K562 (cell line): ENCODE measurements at regions not wholly inside any gene's neighbourhood (a gene's known extent, or its start where the extent isn't known, plus 50 kb on each side); places are given as distances from the start of the nearest gene placed in this dataset.

Experiments used
- ATAC-seq: fragments of 200-7000 bp; cut with Tn5 transposase; 3 replicates; pipeline ENCODE4 v1.9.1; 2020; ENCODE audit warnings: moderate library complexity
- BruUV-seq: library from RNA; stranded (reverse); fragments of 400-500 nt; replicated peaks from 2 replicates; lab custom pipeline; 2021; lab: Mats Ljungman, UMichigan
- CTCF ChIA-PET: fragments of 300-600 bp; formaldehyde crosslinking; extraction: SDS; loops from one replicate; lab custom pipeline; 2021; ENCODE audit warnings: low intra/inter-chr PET ratio; lab: Yijun Ruan, JAX
- POLR2A ChIA-PET: fragments of 300-600, 350-650 bp; sonication (Branson Sonifier 250); formaldehyde crosslinking; extraction: SDS; loops from one replicate; lab custom pipeline; 2021; ENCODE audit warnings: antibody characterized with exemption, inconsistent platforms; lab: Yijun Ruan, JAX
- DNase-seq, 4 experiments: peaks; one replicate each; pipeline versions ENCODE4 v3.0.0 to v3.0.0-alpha.2; 2011 to 2018; ENCODE audit warnings: low spot score in 3 of 4, mixed read lengths in 3 of 4; ENCODE audit errors: extremely low read depth in 1 of 4
- FAIRE-seq: peaks from 2 replicates; lab custom pipeline; 2011; peaks lifted over from hg19 to GRCh38; lab: Jason Lieb, UNC
- H2AFZ ChIP-seq: 2 replicates; pipeline ENCODE4 v1.6.0; 2011; ENCODE audit warnings: low read depth, low read length, control low read depth, inconsistent platforms
- H3K27ac ChIP-seq: fragments of 200-600 bp; 3 replicates; pipeline ENCODE4 v1.8.0; 2011; ENCODE audit warnings: low read depth, mild to moderate bottlenecking, control low read depth, inconsistent platforms, low read length, moderate library complexity, mixed read lengths; ENCODE audit errors: extremely low read depth
- H3K27me3 ChIP-seq, 2 experiments: fragments of 300-600 bp in 1 of 2; 2 replicates in 1 of 2; 3 replicates in 1 of 2; pipeline versions ENCODE4 v1.6.0 to v1.8.0; 2011; ENCODE audit warnings: inconsistent platforms in 2 of 2, low read length in 2 of 2, mild to moderate bottlenecking in 1 of 2, mixed read lengths in 1 of 2, moderate library complexity in 1 of 2; ENCODE audit not compliant: control insufficient read depth in 2 of 2, insufficient read depth in 2 of 2
- H3K36me3 ChIP-seq: fragments of 300-600 bp; 3 replicates; pipeline ENCODE4 v1.8.0; 2011; ENCODE audit warnings: mild to moderate bottlenecking, low read length, inconsistent platforms; ENCODE audit not compliant: control insufficient read depth, insufficient read depth
- H3K4me1 ChIP-seq, 2 experiments: fragments of 200-600 bp in 1 of 2; replicated peaks in 1 of 2; 2 replicates in 1 of 2; 3 replicates in 1 of 2; pipeline versions ENCODE4 v1.5.1 to v1.8.0; 2011; ENCODE audit warnings: inconsistent platforms in 2 of 2, low read length in 2 of 2, mild to moderate bottlenecking in 1 of 2, mixed read lengths in 1 of 2, moderate library complexity in 1 of 2; ENCODE audit not compliant: control insufficient read depth in 2 of 2, insufficient read depth in 2 of 2
- H3K4me2 ChIP-seq: 2 replicates; pipeline ENCODE4 v1.6.1; 2011; ENCODE audit warnings: low read length, control low read depth, inconsistent platforms, mixed read lengths; ENCODE audit not compliant: insufficient read depth
- H3K4me3 ChIP-seq: fragments of 200-600 bp; sonication (generic), shearing (Covaris generic); 2 replicates; pipeline ENCODE4 v1.5.1; 2016; ENCODE audit warnings: control low read depth, inconsistent platforms
- H3K79me2 ChIP-seq: fragments of 200-600 bp; 3 replicates; pipeline ENCODE4 v1.8.0; 2011; ENCODE audit warnings: low read length, inconsistent platforms; ENCODE audit not compliant: control insufficient read depth, insufficient read depth
- H3K9ac ChIP-seq, 2 experiments: 2 replicates each; pipeline versions ENCODE4 v1.6.0 to v1.6.1; 2011; ENCODE audit warnings: low read depth in 2 of 2, low read length in 2 of 2, control low read depth in 1 of 2, inconsistent platforms in 1 of 2, mild to moderate bottlenecking in 1 of 2, mixed read lengths in 1 of 2; ENCODE audit not compliant: insufficient read depth in 1 of 2
- H3K9me1 ChIP-seq: one replicate; pipeline ENCODE4 v1.6.0; 2011; ENCODE audit warnings: inconsistent platforms, mild to moderate bottlenecking, low read length, moderate library complexity; ENCODE audit not compliant: control insufficient read depth, insufficient read depth
- H3K9me3 ChIP-seq: replicated peaks from 2 replicates; pipeline ENCODE4 v1.5.1; 2011; ENCODE audit warnings: low read depth, low read length, inconsistent platforms; ENCODE audit not compliant: control insufficient read depth, insufficient read depth
- H4K20me1 ChIP-seq: replicated peaks from 2 replicates; pipeline ENCODE4 v1.6.1; 2011; ENCODE audit warnings: low read length, inconsistent platforms, mixed read lengths; ENCODE audit not compliant: control insufficient read depth, insufficient read depth
- CC2D1A ChIP-seq: fragments of 450-650 bp; IDR thresholded peaks from 2 replicates; pipeline ENCODE4 v1.6.1; 2017; ENCODE audit warnings: mild to moderate bottlenecking
- LEF1 ChIP-seq: fragments of 450-650 bp; IDR thresholded peaks from 2 replicates; pipeline ENCODE4 v1.6.1; 2016; ENCODE audit warnings: mild to moderate bottlenecking
- RBM34 ChIP-seq: fragments of 200-400 bp; formaldehyde crosslinking; IDR thresholded peaks from 2 replicates; pipeline ENCODE4 v1.6.1; 2018; ENCODE audit warnings: low read length, borderline replicate concordance; ENCODE audit not compliant: insufficient read depth
- SRSF1 ChIP-seq: fragments of 200-400 bp; formaldehyde crosslinking; IDR thresholded peaks from 2 replicates; pipeline ENCODE4 v1.6.1; 2017; ENCODE audit warnings: mild to moderate bottlenecking, low read depth, low read length, moderate library complexity
- ZKSCAN1 ChIP-seq: fragments of 150-350 bp; IDR thresholded peaks from 2 replicates; pipeline ENCODE4 v1.6.1; 2016; ENCODE audit warnings: low read depth, low read length
- WGBS: fragments of 100-300 bp; shearing (Covaris generic); methylation state at CpG from one replicate; pipeline ENCODE4 v1.1.6; 2016; ENCODE audit warnings: low coverage, mixed read lengths; ENCODE audit not compliant: insufficient coverage; ENCODE audit errors: missing lambda C conversion rate; 5-methylcytosine and 5-hydroxymethylcytosine counted together
- in situ Hi-C: fragments of 300-500 bp; cut with MboI; formaldehyde crosslinking; loops from 4 replicates; pipeline ENCODE4 v1.15.0; 2018; ENCODE audit warnings: inconsistent platforms, mixed read lengths
- intact Hi-C: fragments of 100-400 bp; cut with micrococcal nuclease; formaldehyde crosslinking; loops from 2 replicates; pipeline ENCODE4 v1.14.2; 2022

DNA sequence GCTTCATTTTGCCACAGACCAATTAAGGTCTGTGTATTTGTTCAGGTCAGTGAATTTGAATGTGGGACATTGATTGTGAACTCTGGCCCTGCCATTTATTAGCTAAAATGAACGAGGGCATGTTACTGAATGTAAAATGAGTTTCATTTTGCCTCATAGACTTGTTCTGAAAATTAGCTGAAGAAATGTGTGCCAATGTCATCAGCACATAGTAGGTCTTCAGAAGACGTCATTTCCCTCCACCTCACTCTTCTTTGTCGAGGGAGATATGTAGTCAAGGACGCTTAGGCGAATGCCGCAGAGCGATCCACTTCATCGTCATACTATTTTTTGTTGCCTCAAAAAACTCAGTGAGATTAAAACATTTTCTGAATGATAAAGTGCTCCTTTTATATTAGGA, 291.7 kb downstream of the SMOC2 start:
- no peak for FAIRE-seq
- no TSS peak for BruUV-seq
- H3K9me3 ChIP-seq, result no peaks in the 10 kb centered on the region; the same call in 1 of the 2 replicates

DNA sequence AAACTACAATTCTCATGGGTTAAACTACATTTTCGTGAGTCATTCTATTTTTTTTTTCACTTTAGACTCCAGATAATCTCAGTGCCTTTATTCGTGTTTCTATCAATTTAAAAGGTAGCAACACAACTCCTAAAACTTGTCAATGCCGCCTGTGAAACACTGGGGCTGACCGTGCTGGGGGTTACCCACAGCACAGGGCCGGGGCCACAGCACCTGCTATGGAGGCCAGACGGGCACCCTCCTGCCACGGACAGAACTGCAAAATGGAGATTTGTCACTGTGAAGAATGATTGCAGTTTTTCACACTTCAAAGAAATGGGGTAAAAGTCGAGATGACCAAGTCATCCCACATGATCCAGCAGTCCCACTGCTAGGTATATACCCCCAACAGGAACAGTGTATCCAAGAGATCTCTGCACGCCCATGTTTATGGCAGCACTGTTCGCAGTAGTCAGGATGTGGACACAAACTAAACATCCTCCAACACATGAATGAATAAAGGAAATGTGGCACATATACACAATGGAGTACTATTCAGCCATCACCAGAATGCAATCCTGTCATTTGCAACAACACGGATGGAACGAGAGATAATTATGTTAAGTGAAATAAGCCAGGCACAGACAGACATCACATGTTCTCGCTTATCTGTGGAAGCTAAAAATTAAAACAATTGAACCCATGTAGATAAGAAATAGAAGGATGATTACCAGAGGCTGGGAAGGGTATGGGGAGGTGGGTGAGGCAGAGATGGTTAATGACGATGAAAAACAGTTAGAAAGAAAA, 290.1 kb downstream of the SMOC2 start:
- H3K27me3 ChIP-seq, result peaks cover 13 to 36% of the 10 kb centered on the region in 2 experiments; a peak in 3 of 5 replicates
- FAIRE-seq, result no peak
- no peak overlapping the region for H3K9ac ChIP-seq
- H3K36me3 ChIP-seq, result no peaks in the 10 kb centered on the region
- H3K9me3 ChIP-seq, result no peaks in the 10 kb centered on the region
- no peak overlapping the region for H3K4me2 ChIP-seq
- in situ Hi-C loops (no loop called here), intact Hi-C loops (no loop called here)
- no peak overlapping the region for H2AFZ ChIP-seq
- no TSS peak for BruUV-seq
- CTCF ChIA-PET, result interaction anchor here (0.7 kb wide), 1 partner anchor 9 kb away, joined by 3 read pairs; no protein-coding TSS in a partner anchor
- no peak overlapping the region for H3K27ac ChIP-seq
- 0% methylated on average over 14 of the region's 14 CpGs for WGBS
- ATAC-seq, result no peak
- H3K79me2 ChIP-seq, result no peaks in the 10 kb centered on the region
- H3K4me3 ChIP-seq, result no peak overlapping the region
- H3K9me1 ChIP-seq, result no peaks in the 10 kb centered on the region
- DNase-seq, result no peak
- no peaks in the 10 kb centered on the region for H3K4me1 ChIP-seq
- POLR2A ChIA-PET, result interaction anchor here (0.6 to 0.8 kb wide), 2 partner anchors 12 to 106 kb away, joined by 3 to 5 read pairs; no protein-coding TSS in a partner anchor
- TF ChIP-seq LEF1 (no peak), CC2D1A (no peak), RBM34 (no peak)
- H4K20me1 ChIP-seq, result no peaks in the 10 kb centered on the region

More for the DNA sequence above, 291.7 kb downstream of the SMOC2 start:
- Histone ChIP-seq H3K4me3 (no peak overlapping the region), H3K36me3 (no peaks in the 10 kb centered on the region), H3K79me2 (no peaks in the 10 kb centered on the region), H4K20me1 (no peaks in the 10 kb centered on the region), H2AFZ (no peak overlapping the region), H3K27me3 (peaks cover 13 to 28% of the 10 kb centered on the region in 2 experiments; a peak in 3 of 5 replicates), H3K4me2 (no peak overlapping the region), H3K4me1 (no peaks in the 10 kb centered on the region), H3K9me1 (no peaks in the 10 kb centered on the region), H3K9ac (no peak overlapping the region), H3K27ac (no peak overlapping the region)
- ChIA-PET POLR2A (no interaction called here), CTCF (no interaction called here)
- TF ChIP-seq SRSF1, result no peak
- TF ChIP-seq ZKSCAN1, result peak; percentile 91
- ATAC-seq (no peak), DNase-seq (no peak)
- in situ Hi-C loops (no loop called here), intact Hi-C loops (no loop called here)
- WGBS, result 0% methylated on average over 8 of the region's 8 CpGs
